Liver (tissue), 8 donors: ENCODE measurements at regions not wholly inside any gene's neighbourhood (a gene's known extent, or its start where the extent isn't known, plus 50 kb on each side); places are given as distances from the start of the nearest gene placed in this dataset.

ENCODE experiments used
- DNase-seq: peaks from one replicate; pipeline ENCODE4 v3.0.0-alpha.2; 2017; ENCODE audit warnings: low spot score
- H3K27ac ChIP-seq, 2 donors: one replicate each; pipeline ENCODE4 v1.7.0; 2013; ENCODE audit warnings: inconsistent platforms in 2 of 2, low read length in 2 of 2, control low read depth in 1 of 2, low read depth in 1 of 2, mild to moderate bottlenecking in 1 of 2
- H3K27me3 ChIP-seq, 4 donors: one replicate each; pipeline versions ENCODE4 v1.6.1 to v1.7.0; 2013; ENCODE audit warnings: low read length in 3 of 4, inconsistent platforms in 1 of 4, mild to moderate bottlenecking in 1 of 4, moderate library complexity in 1 of 4; ENCODE audit not compliant: control insufficient read depth in 4 of 4, insufficient read depth in 4 of 4
- H3K36me3 ChIP-seq, 4 donors: one replicate each; pipeline versions ENCODE4 v1.6.1 to v1.7.0; 2013; ENCODE audit warnings: low read length in 3 of 4, mild to moderate bottlenecking in 3 of 4, low read depth in 1 of 4, moderate library complexity in 1 of 4; ENCODE audit not compliant: control insufficient read depth in 4 of 4, insufficient read depth in 3 of 4
- H3K4me1 ChIP-seq, 4 donors: one replicate each; pipeline versions ENCODE4 v1.6.1 to v1.7.0; 2013; ENCODE audit warnings: low read length in 3 of 4, mild to moderate bottlenecking in 3 of 4, moderate library complexity in 1 of 4; ENCODE audit not compliant: control insufficient read depth in 4 of 4, insufficient read depth in 4 of 4
- H3K4me3 ChIP-seq, 3 donors: one replicate each; pipeline versions ENCODE4 v1.6.1 to v1.7.0; 2013; ENCODE audit warnings: low read length in 3 of 3, control low read depth in 1 of 3, low read depth in 1 of 3, mild to moderate bottlenecking in 1 of 3
- H3K9ac ChIP-seq, 2 donors: one replicate each; pipeline ENCODE4 v1.7.0; 2013; ENCODE audit warnings: low read length in 2 of 2, mild to moderate bottlenecking in 2 of 2, moderate library complexity in 2 of 2, control low read depth in 1 of 2, low read depth in 1 of 2
- H3K9me3 ChIP-seq, 4 donors: one replicate each; pipeline versions ENCODE4 v1.6.1 to v1.7.0; 2013; ENCODE audit warnings: low read length in 3 of 4; ENCODE audit not compliant: control insufficient read depth in 4 of 4
- EGR1 ChIP-seq, 2 donors: IDR thresholded peaks; 2 replicates each; pipeline ENCODE4 v1.6.1; 2016 to 2018; ENCODE audit warnings: antibody characterized with exemption in 2 of 2, low read depth in 2 of 2
- FOXA1 ChIP-seq: IDR thresholded peaks from 2 replicates; pipeline ENCODE4 v1.6.1; 2016; ENCODE audit warnings: antibody characterized with exemption
- FOXA2 ChIP-seq: IDR thresholded peaks from 2 replicates; pipeline ENCODE4 v1.6.1; 2016; ENCODE audit warnings: antibody characterized with exemption
- GABPA ChIP-seq, 2 donors: IDR thresholded peaks in 1 of 2; conservative IDR thresholded peaks in 1 of 2; 2 replicates each; pipeline ENCODE4 v1.6.1; 2016; ENCODE audit warnings: antibody characterized with exemption in 2 of 2, mild to moderate bottlenecking in 1 of 2, moderate library complexity in 1 of 2
- HNF4A ChIP-seq, 2 donors: conservative IDR thresholded peaks; 2 replicates each; pipeline ENCODE4 v1.6.1; 2016; ENCODE audit warnings: antibody characterized with exemption in 2 of 2, mild to moderate bottlenecking in 2 of 2
- HNF4G ChIP-seq: IDR thresholded peaks from 2 replicates; pipeline ENCODE4 v1.6.1; 2016; ENCODE audit warnings: antibody characterized with exemption
- JUND ChIP-seq, 2 donors: IDR thresholded peaks; 2 replicates each; pipeline ENCODE4 v1.6.1; 2016; ENCODE audit warnings: antibody characterized with exemption in 2 of 2
- NR2F2 ChIP-seq: IDR thresholded peaks from 2 replicates; pipeline ENCODE4 v1.6.1; 2016; ENCODE audit warnings: antibody characterized with exemption
- RAD21 ChIP-seq, 2 donors: IDR thresholded peaks; 2 replicates each; pipeline ENCODE4 v1.6.1; 2016; ENCODE audit warnings: antibody characterized with exemption in 2 of 2, mild to moderate bottlenecking in 2 of 2
- RXRA ChIP-seq, 2 donors: IDR thresholded peaks; 2 replicates each; pipeline ENCODE4 v1.6.1; 2017 to 2018; ENCODE audit warnings: antibody characterized with exemption in 2 of 2, mild to moderate bottlenecking in 1 of 2
- SP1 ChIP-seq: IDR thresholded peaks from 2 replicates; pipeline ENCODE4 v1.6.1; 2018; ENCODE audit warnings: antibody characterized with exemption, mild to moderate bottlenecking
- TAF1 ChIP-seq: conservative IDR thresholded peaks from 2 replicates; pipeline ENCODE4 v1.6.1; 2016; ENCODE audit warnings: antibody characterized with exemption, mild to moderate bottlenecking
- YY1 ChIP-seq: IDR thresholded peaks from 2 replicates; pipeline ENCODE4 v1.6.1; 2016; ENCODE audit warnings: antibody characterized with exemption, mild to moderate bottlenecking
- WGBS: extraction: QIAGEN DNeasy Blood & Tissue Kit; methylation state at CpG from one replicate; pipeline ENCODE4 v1.1.7; 2013; 5-methylcytosine and 5-hydroxymethylcytosine counted together
- TF ChIP-seq, protein P1 (sequence below): IDR thresholded peaks from 2 replicates; pipeline ENCODE4 v1.6.1; 2016; ENCODE audit warnings: antibody characterized with exemption, mild to moderate bottlenecking
- TF ChIP-seq, protein P2 (sequence below): IDR thresholded peaks from 2 replicates; pipeline ENCODE4 v1.6.1; 2016; ENCODE audit warnings: antibody characterized with exemption
- TF ChIP-seq, protein P3 (sequence below): IDR thresholded peaks from 2 replicates; pipeline ENCODE4 v1.6.1; 2016; ENCODE audit warnings: antibody characterized with exemption
- TF ChIP-seq, protein P4 (sequence below): fragments of 150-350 bp; IDR thresholded peaks from 2 replicates; pipeline ENCODE4 v1.5.1; 2017; ENCODE audit warnings: improper control_type of control experiment, low read depth, low read length; ENCODE audit not compliant: missing input control
- donor health status: healthy.
- donor health status: healthy.
- donor health status: healthy.
- donor health status: healthy.
- donor health status: healthy.

DNA sequence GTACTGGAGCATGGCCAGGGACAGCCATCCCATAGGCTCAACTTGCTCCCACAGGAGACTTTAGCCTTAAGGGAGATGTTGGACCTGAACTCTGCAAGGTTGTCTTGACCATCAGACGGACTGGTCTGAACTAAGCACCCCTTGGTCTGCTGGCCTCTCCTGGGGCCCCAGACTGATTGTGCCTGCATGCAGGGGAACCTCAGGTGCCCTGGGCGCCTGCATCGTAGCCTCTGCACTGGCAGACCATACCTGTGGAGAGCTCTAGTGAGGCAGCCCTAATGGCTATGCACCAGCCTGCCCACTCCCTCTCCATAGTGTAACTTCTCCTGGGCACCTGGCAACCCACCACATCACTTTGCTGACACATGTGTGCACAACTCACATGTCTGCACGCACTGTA is 395.6 kb downstream of the ZPLD1 start:
- Histone ChIP-seq H3K9ac (no peak overlapping the region), H3K27me3 (no peaks in the 10 kb centered on the region), H3K4me3 (no peak overlapping the region), H3K4me1 (no peaks in the 10 kb centered on the region), H3K27ac (no peak overlapping the region), H3K9me3 (no peaks in the 10 kb centered on the region), H3K36me3 (no peaks in the 10 kb centered on the region)
- TF ChIP-seq GABPA (IDR thresholded peaks at IDR 0.05 in 1 of 2, conservative IDR thresholded peaks at IDR 0.05 in 1 of 2) (no peak), JUND (IDR thresholded peaks at IDR 0.05) (no peak), HNF4A (conservative IDR thresholded peaks at IDR 0.05) (no peak), RXRA (IDR thresholded peaks at IDR 0.05) (no peak), FOXA2 (no peak), NR2F2 (no peak), EGR1 (IDR thresholded peaks at IDR 0.05; ENCODE audit: low read depth in 2 of 2) (no peak), YY1 (no peak), RAD21 (IDR thresholded peaks at IDR 0.05) (no peak), HNF4G (no peak), TAF1 (no peak), SP1 (no peak)
- TF ChIP-seq, protein P1, sequence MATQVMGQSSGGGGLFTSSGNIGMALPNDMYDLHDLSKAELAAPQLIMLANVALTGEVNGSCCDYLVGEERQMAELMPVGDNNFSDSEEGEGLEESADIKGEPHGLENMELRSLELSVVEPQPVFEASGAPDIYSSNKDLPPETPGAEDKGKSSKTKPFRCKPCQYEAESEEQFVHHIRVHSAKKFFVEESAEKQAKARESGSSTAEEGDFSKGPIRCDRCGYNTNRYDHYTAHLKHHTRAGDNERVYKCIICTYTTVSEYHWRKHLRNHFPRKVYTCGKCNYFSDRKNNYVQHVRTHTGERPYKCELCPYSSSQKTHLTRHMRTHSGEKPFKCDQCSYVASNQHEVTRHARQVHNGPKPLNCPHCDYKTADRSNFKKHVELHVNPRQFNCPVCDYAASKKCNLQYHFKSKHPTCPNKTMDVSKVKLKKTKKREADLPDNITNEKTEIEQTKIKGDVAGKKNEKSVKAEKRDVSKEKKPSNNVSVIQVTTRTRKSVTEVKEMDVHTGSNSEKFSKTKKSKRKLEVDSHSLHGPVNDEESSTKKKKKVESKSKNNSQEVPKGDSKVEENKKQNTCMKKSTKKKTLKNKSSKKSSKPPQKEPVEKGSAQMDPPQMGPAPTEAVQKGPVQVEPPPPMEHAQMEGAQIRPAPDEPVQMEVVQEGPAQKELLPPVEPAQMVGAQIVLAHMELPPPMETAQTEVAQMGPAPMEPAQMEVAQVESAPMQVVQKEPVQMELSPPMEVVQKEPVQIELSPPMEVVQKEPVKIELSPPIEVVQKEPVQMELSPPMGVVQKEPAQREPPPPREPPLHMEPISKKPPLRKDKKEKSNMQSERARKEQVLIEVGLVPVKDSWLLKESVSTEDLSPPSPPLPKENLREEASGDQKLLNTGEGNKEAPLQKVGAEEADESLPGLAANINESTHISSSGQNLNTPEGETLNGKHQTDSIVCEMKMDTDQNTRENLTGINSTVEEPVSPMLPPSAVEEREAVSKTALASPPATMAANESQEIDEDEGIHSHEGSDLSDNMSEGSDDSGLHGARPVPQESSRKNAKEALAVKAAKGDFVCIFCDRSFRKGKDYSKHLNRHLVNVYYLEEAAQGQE: no peak
- TF ChIP-seq, protein P2, sequence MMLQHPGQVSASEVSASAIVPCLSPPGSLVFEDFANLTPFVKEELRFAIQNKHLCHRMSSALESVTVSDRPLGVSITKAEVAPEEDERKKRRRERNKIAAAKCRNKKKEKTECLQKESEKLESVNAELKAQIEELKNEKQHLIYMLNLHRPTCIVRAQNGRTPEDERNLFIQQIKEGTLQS: no peak
- TF ChIP-seq, protein P3, sequence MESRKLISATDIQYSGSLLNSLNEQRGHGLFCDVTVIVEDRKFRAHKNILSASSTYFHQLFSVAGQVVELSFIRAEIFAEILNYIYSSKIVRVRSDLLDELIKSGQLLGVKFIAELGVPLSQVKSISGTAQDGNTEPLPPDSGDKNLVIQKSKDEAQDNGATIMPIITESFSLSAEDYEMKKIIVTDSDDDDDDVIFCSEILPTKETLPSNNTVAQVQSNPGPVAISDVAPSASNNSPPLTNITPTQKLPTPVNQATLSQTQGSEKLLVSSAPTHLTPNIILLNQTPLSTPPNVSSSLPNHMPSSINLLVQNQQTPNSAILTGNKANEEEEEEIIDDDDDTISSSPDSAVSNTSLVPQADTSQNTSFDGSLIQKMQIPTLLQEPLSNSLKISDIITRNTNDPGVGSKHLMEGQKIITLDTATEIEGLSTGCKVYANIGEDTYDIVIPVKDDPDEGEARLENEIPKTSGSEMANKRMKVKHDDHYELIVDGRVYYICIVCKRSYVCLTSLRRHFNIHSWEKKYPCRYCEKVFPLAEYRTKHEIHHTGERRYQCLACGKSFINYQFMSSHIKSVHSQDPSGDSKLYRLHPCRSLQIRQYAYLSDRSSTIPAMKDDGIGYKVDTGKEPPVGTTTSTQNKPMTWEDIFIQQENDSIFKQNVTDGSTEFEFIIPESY: no peak
- no peak for DNase-seq
- 90% methylated on average over 4 of the region's 4 CpGs for whole genome bisulfite sequencing

DNA sequence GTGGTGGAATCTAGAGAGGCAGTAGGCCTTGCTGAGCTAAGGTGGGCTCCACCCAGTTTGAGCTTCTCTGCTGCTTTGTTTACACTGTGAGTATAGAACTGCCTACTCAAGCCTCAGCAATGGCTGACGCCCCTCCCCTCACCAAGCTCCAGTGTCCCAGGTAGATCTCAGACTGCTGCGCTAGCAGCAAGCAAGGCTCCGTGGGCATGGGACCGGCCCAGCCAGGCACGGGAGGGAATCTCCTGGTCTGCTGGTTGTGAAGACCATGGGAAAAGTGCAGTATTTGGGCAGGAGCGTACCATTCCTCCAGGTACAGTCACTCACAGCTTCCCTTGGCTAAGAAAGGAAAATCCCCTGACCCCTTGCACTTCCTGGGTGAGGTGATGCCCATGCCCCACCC is 407.1 kb downstream of the ZPLD1 start:
- no peaks in the 10 kb centered on the region for H3K27me3 ChIP-seq
- no peaks in the 10 kb centered on the region for H3K9me3 ChIP-seq
- no peak for DNase-seq
- WGBS: 82% methylated on average over 6 of the region's 6 CpGs
- H3K4me1 ChIP-seq: no peaks in the 10 kb centered on the region
- no peaks in the 10 kb centered on the region for H3K36me3 ChIP-seq
- no peak overlapping the region for H3K9ac ChIP-seq
- TF ChIP-seq HNF4G: no peak
- no peak for TF ChIP-seq EGR1 (IDR thresholded peaks at IDR 0.05; ENCODE audit: low read depth in 2 of 2)
- TF ChIP-seq, protein P3: no peak
- TF ChIP-seq, protein P2: no peak
- TF ChIP-seq HNF4A (conservative IDR thresholded peaks at IDR 0.05): no peak
- TF ChIP-seq FOXA1: no peak
- TF ChIP-seq SP1: no peak
- TF ChIP-seq, protein P4, sequence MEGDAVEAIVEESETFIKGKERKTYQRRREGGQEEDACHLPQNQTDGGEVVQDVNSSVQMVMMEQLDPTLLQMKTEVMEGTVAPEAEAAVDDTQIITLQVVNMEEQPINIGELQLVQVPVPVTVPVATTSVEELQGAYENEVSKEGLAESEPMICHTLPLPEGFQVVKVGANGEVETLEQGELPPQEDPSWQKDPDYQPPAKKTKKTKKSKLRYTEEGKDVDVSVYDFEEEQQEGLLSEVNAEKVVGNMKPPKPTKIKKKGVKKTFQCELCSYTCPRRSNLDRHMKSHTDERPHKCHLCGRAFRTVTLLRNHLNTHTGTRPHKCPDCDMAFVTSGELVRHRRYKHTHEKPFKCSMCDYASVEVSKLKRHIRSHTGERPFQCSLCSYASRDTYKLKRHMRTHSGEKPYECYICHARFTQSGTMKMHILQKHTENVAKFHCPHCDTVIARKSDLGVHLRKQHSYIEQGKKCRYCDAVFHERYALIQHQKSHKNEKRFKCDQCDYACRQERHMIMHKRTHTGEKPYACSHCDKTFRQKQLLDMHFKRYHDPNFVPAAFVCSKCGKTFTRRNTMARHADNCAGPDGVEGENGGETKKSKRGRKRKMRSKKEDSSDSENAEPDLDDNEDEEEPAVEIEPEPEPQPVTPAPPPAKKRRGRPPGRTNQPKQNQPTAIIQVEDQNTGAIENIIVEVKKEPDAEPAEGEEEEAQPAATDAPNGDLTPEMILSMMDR: no peak
- no peak overlapping the region for H3K4me3 ChIP-seq
- H3K27ac ChIP-seq: no peak overlapping the region
